ENCODE measurements at regions not wholly inside any gene's neighbourhood (a gene's known extent, or its start where the extent isn't known, plus 50 kb on each side); places are given as distances from the start of the nearest gene placed in this dataset.

GRCh38 chr3:95335517-95335916, 1272.7 kb downstream of the NSUN3 start:
- FAIRE-seq = no peak
- no peak for TF ChIP-seq CTCF (optimal IDR thresholded peaks at IDR 0.05 in 1 of 3, IDR thresholded peaks at IDR 0.05 in 1 of 3, conservative IDR thresholded peaks at IDR 0.05 in 1 of 3; ENCODE audit: extremely low read depth in 1 of 3, insufficient read depth in 2 of 3, low read length in 3 of 3)
- no peak for TF ChIP-seq EZH2 (IDR thresholded peaks at IDR 0.05; ENCODE audit: low read length)
- Histone ChIP-seq H3K27ac (ENCODE audit: control insufficient read depth, insufficient read depth, low read length) (no peak overlapping the region), H3K27me3 (ENCODE audit: control insufficient read depth, extremely low read depth, insufficient read depth, low read length) (no peaks in the 10 kb centered on the region), H3K9me3 (ENCODE audit: control insufficient read depth, low read depth, low read length) (no peaks in the 10 kb centered on the region), H3K79me2 (ENCODE audit: control insufficient read depth, insufficient read depth, low read length) (no peaks in the 10 kb centered on the region), H3K9me1 (ENCODE audit: control insufficient read depth, extremely low read depth, insufficient read depth, low read length) (no peaks in the 10 kb centered on the region), H3K9ac (ENCODE audit: control insufficient read depth, extremely low read depth, insufficient read depth, low read length) (no peak overlapping the region), H4K20me1 (ENCODE audit: control insufficient read depth, extremely low read depth, insufficient read depth, low read length) (no peaks in the 10 kb centered on the region), H3K4me1 (ENCODE audit: control insufficient read depth, extremely low read depth, insufficient read depth, low read length) (no peaks in the 10 kb centered on the region), H3K4me3 (ENCODE audit: control insufficient read depth in 2 of 3, extremely low read depth in 1 of 3, insufficient read depth in 2 of 3, low read depth in 1 of 3, low read length in 3 of 3) (no peak overlapping the region), H2AFZ (ENCODE audit: control insufficient read depth, low read length) (no peak overlapping the region), H3K4me2 (ENCODE audit: control insufficient read depth, extremely low read depth, insufficient read depth, low read depth, low read length) (no peak overlapping the region), H3K36me3 (ENCODE audit: control insufficient read depth in 2 of 2, extremely low read depth in 1 of 2, insufficient read depth in 2 of 2, low read length in 2 of 2) (no peaks in the 10 kb centered on the region)
- dilution Hi-C loops (cut with MboI; ENCODE audit: extremely low pct_ligation_motif_present, low sequenced_read_pairs) = no loop called here
- DNase-seq (ENCODE audit: low read depth, low spot score) = no peak

- dilution Hi-C loops (cut with MboI; ENCODE audit: extremely low pct_ligation_motif_present, low sequenced_read_pairs) = no loop called here
- TF ChIP-seq EZH2 (IDR thresholded peaks at IDR 0.05; ENCODE audit: low read length) (no peak), CTCF (optimal IDR thresholded peaks at IDR 0.05 in 1 of 3, IDR thresholded peaks at IDR 0.05 in 1 of 3, conservative IDR thresholded peaks at IDR 0.05 in 1 of 3; ENCODE audit: extremely low read depth in 1 of 3, insufficient read depth in 2 of 3, low read length in 3 of 3) (no peak)
- no peak for FAIRE-seq
Observed at GRCh38 chr3:95338446-95338845, 1275.6 kb downstream of the NSUN3 start.

More at GRCh38 chr3:95338446-95338845, 1275.6 kb downstream of the NSUN3 start:
- Histone ChIP-seq H3K9me3 (ENCODE audit: control insufficient read depth, low read depth, low read length) (no peaks in the 10 kb centered on the region), H3K27ac (ENCODE audit: control insufficient read depth, insufficient read depth, low read length) (no peak overlapping the region), H4K20me1 (ENCODE audit: control insufficient read depth, extremely low read depth, insufficient read depth, low read length) (no peaks in the 10 kb centered on the region), H3K27me3 (ENCODE audit: control insufficient read depth, extremely low read depth, insufficient read depth, low read length) (no peaks in the 10 kb centered on the region), H3K4me2 (ENCODE audit: control insufficient read depth, extremely low read depth, insufficient read depth, low read depth, low read length) (no peak overlapping the region), H3K9ac (ENCODE audit: control insufficient read depth, extremely low read depth, insufficient read depth, low read length) (no peak overlapping the region), H3K36me3 (ENCODE audit: control insufficient read depth in 2 of 2, extremely low read depth in 1 of 2, insufficient read depth in 2 of 2, low read length in 2 of 2) (no peaks in the 10 kb centered on the region), H3K4me3 (ENCODE audit: control insufficient read depth in 2 of 3, extremely low read depth in 1 of 3, insufficient read depth in 2 of 3, low read depth in 1 of 3, low read length in 3 of 3) (no peak overlapping the region), H3K9me1 (ENCODE audit: control insufficient read depth, extremely low read depth, insufficient read depth, low read length) (no peaks in the 10 kb centered on the region), H2AFZ (ENCODE audit: control insufficient read depth, low read length) (no peak overlapping the region), H3K4me1 (ENCODE audit: control insufficient read depth, extremely low read depth, insufficient read depth, low read length) (no peaks in the 10 kb centered on the region), H3K79me2 (ENCODE audit: control insufficient read depth, insufficient read depth, low read length) (no peaks in the 10 kb centered on the region)
- no peak for DNase-seq (ENCODE audit: low read depth, low spot score)

Data from keratinocyte (primary cell).